ENCODE measurements at regions not wholly inside any gene's neighbourhood (a gene's known extent, or its start where the extent isn't known, plus 50 kb on each side); places are given as distances from the start of the nearest gene placed in this dataset.

DNA sequence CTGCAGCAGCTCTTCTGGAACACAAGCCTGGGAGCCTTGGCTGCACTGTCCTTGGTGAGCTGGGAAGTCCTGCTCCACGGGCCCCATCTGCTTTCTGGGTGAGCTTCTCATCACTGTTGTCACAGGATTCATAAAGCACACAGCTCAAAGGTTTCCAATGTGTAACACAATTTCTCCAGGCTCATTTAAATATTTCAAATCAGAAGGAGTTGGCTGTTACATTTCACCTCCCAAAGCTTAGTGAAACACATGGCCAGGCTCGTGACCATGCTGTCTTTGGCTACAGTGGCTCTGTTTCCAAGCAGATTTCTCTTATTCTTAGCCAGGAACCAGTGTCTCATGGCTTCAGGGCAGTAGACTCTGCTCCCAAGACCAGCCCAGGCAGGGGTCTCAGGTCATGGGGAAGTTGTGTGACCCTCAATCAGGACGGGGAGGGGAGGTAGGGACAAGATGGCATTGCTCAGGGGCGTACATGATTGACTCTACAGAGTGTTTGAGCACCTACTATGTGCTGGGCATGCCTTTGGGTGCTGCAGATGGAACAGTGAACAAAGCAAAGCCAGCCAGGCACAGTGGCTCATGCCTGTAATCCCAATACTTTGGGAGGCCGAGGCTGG, 353.0 kb downstream of the NPHP4 start:
- no TSS peak for BruUV-seq (replicated peaks)
- TF ChIP-seq RAD51 (IDR thresholded peaks at IDR 0.05): no peak
- TF ChIP-seq, protein P1, sequence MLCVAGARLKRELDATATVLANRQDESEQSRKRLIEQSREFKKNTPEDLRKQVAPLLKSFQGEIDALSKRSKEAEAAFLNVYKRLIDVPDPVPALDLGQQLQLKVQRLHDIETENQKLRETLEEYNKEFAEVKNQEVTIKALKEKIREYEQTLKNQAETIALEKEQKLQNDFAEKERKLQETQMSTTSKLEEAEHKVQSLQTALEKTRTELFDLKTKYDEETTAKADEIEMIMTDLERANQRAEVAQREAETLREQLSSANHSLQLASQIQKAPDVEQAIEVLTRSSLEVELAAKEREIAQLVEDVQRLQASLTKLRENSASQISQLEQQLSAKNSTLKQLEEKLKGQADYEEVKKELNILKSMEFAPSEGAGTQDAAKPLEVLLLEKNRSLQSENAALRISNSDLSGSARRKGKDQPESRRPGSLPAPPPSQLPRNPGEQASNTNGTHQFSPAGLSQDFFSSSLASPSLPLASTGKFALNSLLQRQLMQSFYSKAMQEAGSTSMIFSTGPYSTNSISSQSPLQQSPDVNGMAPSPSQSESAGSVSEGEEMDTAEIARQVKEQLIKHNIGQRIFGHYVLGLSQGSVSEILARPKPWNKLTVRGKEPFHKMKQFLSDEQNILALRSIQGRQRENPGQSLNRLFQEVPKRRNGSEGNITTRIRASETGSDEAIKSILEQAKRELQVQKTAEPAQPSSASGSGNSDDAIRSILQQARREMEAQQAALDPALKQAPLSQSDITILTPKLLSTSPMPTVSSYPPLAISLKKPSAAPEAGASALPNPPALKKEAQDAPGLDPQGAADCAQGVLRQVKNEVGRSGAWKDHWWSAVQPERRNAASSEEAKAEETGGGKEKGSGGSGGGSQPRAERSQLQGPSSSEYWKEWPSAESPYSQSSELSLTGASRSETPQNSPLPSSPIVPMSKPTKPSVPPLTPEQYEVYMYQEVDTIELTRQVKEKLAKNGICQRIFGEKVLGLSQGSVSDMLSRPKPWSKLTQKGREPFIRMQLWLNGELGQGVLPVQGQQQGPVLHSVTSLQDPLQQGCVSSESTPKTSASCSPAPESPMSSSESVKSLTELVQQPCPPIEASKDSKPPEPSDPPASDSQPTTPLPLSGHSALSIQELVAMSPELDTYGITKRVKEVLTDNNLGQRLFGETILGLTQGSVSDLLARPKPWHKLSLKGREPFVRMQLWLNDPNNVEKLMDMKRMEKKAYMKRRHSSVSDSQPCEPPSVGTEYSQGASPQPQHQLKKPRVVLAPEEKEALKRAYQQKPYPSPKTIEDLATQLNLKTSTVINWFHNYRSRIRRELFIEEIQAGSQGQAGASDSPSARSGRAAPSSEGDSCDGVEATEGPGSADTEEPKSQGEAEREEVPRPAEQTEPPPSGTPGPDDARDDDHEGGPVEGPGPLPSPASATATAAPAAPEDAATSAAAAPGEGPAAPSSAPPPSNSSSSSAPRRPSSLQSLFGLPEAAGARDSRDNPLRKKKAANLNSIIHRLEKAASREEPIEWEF (IDR thresholded peaks at IDR 0.05; ENCODE audit: insufficient replicate concordance, low read depth, low read length): no peak
- TF ChIP-seq NR2C2 (IDR thresholded peaks at IDR 0.05; ENCODE audit: borderline replicate concordance, control insufficient read depth, insufficient read length, low read depth): no peak
- no peak for TF ChIP-seq SIN3A (IDR thresholded peaks at IDR 0.05; ENCODE audit: low read depth, low read length)
- no peak for TF ChIP-seq MYB (IDR thresholded peaks at IDR 0.05; ENCODE audit: borderline replicate concordance, low read depth, low read length)
- TF ChIP-seq ZNF217 (IDR thresholded peaks at IDR 0.05): no peak
- no peak for TF ChIP-seq NBN (IDR thresholded peaks at IDR 0.05)
- TF ChIP-seq EGR1 (IDR thresholded peaks at IDR 0.05; ENCODE audit: borderline replicate concordance in 1 of 2, low read depth in 2 of 2, low read length in 2 of 2): no peak
- TF ChIP-seq MEF2A (IDR thresholded peaks at IDR 0.05; ENCODE audit: insufficient read depth, low read depth, low read length): no peak
- no peak for TF ChIP-seq MTA3 (IDR thresholded peaks at IDR 0.05; ENCODE audit: borderline replicate concordance, low read length)
- TF ChIP-seq RCOR1 (conservative IDR thresholded peaks at IDR 0.05; ENCODE audit: low read depth, low read length): no peak
- no peak for TF ChIP-seq ETV6 (conservative IDR thresholded peaks at IDR 0.05 in 1 of 2, IDR thresholded peaks at IDR 0.05 in 1 of 2; ENCODE audit: borderline replicate concordance in 1 of 2, low read depth in 1 of 2)
- no peak for TF ChIP-seq BHLHE40 (IDR thresholded peaks at IDR 0.05; ENCODE audit: borderline replicate concordance in 1 of 2, low read depth in 2 of 2, low read length in 1 of 2)
- no peak for TF ChIP-seq CHD4 (IDR thresholded peaks at IDR 0.05)
- no peak for TF ChIP-seq RUNX3 (IDR thresholded peaks at IDR 0.05; ENCODE audit: low read length)
- no peak for TF ChIP-seq FOXK2 (IDR thresholded peaks at IDR 0.05)
- TF ChIP-seq, protein P2, sequence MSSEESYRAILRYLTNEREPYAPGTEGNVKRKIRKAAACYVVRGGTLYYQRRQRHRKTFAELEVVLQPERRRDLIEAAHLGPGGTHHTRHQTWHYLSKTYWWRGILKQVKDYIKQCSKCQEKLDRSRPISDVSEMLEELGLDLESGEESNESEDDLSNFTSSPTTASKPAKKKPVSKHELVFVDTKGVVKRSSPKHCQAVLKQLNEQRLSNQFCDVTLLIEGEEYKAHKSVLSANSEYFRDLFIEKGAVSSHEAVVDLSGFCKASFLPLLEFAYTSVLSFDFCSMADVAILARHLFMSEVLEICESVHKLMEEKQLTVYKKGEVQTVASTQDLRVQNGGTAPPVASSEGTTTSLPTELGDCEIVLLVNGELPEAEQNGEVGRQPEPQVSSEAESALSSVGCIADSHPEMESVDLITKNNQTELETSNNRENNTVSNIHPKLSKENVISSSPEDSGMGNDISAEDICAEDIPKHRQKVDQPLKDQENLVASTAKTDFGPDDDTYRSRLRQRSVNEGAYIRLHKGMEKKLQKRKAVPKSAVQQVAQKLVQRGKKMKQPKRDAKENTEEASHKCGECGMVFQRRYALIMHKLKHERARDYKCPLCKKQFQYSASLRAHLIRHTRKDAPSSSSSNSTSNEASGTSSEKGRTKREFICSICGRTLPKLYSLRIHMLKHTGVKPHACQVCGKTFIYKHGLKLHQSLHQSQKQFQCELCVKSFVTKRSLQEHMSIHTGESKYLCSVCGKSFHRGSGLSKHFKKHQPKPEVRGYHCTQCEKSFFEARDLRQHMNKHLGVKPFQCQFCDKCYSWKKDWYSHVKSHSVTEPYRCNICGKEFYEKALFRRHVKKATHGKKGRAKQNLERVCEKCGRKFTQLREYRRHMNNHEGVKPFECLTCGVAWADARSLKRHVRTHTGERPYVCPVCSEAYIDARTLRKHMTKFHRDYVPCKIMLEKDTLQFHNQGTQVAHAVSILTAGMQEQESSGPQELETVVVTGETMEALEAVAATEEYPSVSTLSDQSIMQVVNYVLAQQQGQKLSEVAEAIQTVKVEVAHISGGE (CRISPR knock-in tag; IDR thresholded peaks at IDR 0.05): no peak

More for the DNA sequence above, 353.0 kb downstream of the NPHP4 start:
- DNase-seq (ENCODE audit: low read depth, low spot score) (no peak), FAIRE-seq (no peak), ATAC-seq (no peak)
- ChIA-PET SMC1A (ENCODE audit: uncharacterized antibody, unreplicated experiment) (interaction anchor here (0.6 kb wide), 1 partner anchor 50 kb away, joined by 3 read pairs; no protein-coding TSS in a partner anchor), RAD21 (ENCODE audit: unreplicated experiment) (no interaction called here), POLR2A (no interaction called here), CTCF (interaction anchor here (0.7 kb wide), 1 partner anchor 12 kb away, joined by 3 read pairs; no protein-coding TSS in a partner anchor)
- H3K27ac ChIP-seq (ENCODE audit: control insufficient read depth, insufficient read depth): no peak overlapping the region
- H3K9me3 ChIP-seq (replicated peaks; ENCODE audit: control insufficient read depth, insufficient read depth, low read length): no peaks in the 10 kb centered on the region
- H3K79me2 ChIP-seq (ENCODE audit: control insufficient read depth, insufficient read depth, low read length): no peaks in the 10 kb centered on the region
- no peak overlapping the region for H2AFZ ChIP-seq (ENCODE audit: control insufficient read depth, low read depth, low read length)
- no peaks in the 10 kb centered on the region for H3K36me3 ChIP-seq (ENCODE audit: control insufficient read depth in 2 of 2, insufficient read depth in 2 of 2, low read length in 1 of 2)
- in situ Hi-C loops (cut with MboI): no loop called here
- intact Hi-C loops (cut with micrococcal nuclease; ENCODE audit: unreplicated experiment): loop anchor here (5.0 kb wide), 1 partner anchor 108 kb away; no protein-coding TSS in a partner anchor
- H3K27me3 ChIP-seq (replicated peaks in 1 of 2; ENCODE audit: control insufficient read depth in 2 of 2, insufficient read depth in 2 of 2, low read length in 1 of 2): no peaks in the 10 kb centered on the region
- 1% methylated on average over 5 of the region's 5 CpGs for WGBS (ENCODE audit: insufficient coverage, insufficient replicate concordance, low lambda C conversion rate, missing lambda C conversion rate)
- H3K4me2 ChIP-seq (ENCODE audit: control insufficient read depth, insufficient read depth): no peak overlapping the region
- no peaks in the 10 kb centered on the region for H4K20me1 ChIP-seq (ENCODE audit: control insufficient read depth, insufficient read depth)
- no peaks in the 10 kb centered on the region for H3K4me1 ChIP-seq (ENCODE audit: control insufficient read depth, insufficient read depth, low read length)
- H3K4me3 ChIP-seq: no peak overlapping the region
- H3K9ac ChIP-seq (ENCODE audit: control insufficient read depth, insufficient read depth, low read length): no peak overlapping the region
